ENCODE measurements at regions not wholly inside any gene's neighbourhood (a gene's known extent, or its start where the extent isn't known, plus 50 kb on each side); places are given as distances from the start of the nearest gene placed in this dataset.

DNA sequence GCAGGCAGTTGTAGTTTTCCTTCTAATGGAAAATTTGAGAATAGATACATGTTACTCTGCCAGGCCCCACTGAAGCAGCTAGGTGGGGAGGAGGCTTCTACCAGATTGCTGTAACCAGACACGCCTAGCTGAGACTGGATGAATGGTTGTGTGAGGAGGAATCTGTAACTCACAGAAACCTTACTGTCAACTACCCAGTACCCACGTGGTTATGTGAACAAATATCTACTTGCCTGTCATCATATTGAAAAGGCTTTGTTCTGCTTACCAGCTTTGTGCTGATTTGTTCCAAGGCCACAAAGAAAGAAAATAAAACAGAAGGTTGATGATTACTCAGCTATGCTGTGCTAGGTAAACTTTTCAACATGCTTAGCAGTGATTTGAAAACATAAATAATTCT is 167.2 kb downstream of the CAPZA3 start:
- DNase-seq (no peak), ATAC-seq (peak; percentile 18)
- intact Hi-C loops (cut with DNase I, micrococcal nuclease): no loop called here
- Histone ChIP-seq H3K9me3 (no peaks in the 10 kb centered on the region), H3K4me1 (ENCODE audit: low read depth) (no peaks in the 10 kb centered on the region), H3K36me3 (ENCODE audit: low read depth) (no peaks in the 10 kb centered on the region), H3K4me3 (no peak overlapping the region)
- no peak for TF ChIP-seq CTCF (IDR thresholded peaks at IDR 0.05)

GRCh38 chr12:18906395-18906794 is 168.5 kb downstream of the CAPZA3 start:
- no peaks in the 10 kb centered on the region for H3K4me1 ChIP-seq (ENCODE audit: low read depth)
- intact Hi-C loops (cut with DNase I, micrococcal nuclease): no loop called here
- H3K36me3 ChIP-seq (ENCODE audit: low read depth): no peaks in the 10 kb centered on the region
- no peak for DNase-seq
- H3K9me3 ChIP-seq: no peaks in the 10 kb centered on the region
- ATAC-seq: no peak
- H3K4me3 ChIP-seq: no peak overlapping the region
- TF ChIP-seq CTCF (IDR thresholded peaks at IDR 0.05): no peak

DNA sequence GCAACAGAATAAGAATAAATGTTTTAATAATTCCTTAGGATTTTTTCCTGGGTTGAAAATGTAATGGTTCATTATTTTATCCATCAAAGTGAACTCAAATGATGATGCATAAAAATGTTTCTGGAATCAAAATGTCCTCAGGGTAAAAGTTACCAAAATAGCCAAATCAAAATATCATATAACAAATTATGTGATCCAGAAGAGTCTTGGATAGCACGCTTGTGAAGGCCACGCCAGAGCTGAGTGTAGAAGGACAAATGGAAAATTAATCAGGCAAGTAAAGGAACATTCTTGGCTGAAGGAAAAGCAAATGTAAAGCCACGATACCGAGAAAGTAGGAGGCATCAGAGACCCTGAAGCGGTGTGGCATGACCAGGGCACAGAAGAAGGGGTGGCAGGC is 169.2 kb downstream of the CAPZA3 start:
- Histone ChIP-seq H3K4me3 (no peak overlapping the region), H3K4me1 (ENCODE audit: low read depth) (no peaks in the 10 kb centered on the region), H3K36me3 (ENCODE audit: low read depth) (no peaks in the 10 kb centered on the region), H3K9me3 (no peaks in the 10 kb centered on the region)
- ATAC-seq: no peak
- intact Hi-C loops (cut with DNase I, micrococcal nuclease): no loop called here
- no peak for DNase-seq
- no peak for TF ChIP-seq CTCF (IDR thresholded peaks at IDR 0.05)

DNA sequence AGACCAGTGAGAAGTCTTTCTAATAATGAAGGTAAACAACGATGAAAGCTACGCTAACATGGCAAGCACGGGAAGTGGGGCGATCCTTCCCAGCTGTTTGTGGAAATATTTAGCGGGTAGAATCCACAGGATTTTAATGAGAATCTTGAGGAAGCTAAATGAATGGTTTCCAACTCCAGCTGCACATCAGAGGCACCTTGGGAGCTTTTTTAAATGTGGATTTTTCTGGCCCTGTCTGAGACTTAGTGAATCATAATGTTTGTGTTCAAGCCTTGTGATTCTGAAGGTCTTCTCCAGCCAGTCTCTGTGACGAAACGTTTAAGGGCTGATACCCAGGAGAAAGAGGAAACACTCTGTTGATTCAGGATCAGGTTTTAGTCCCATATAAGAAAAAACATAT is 169.8 kb downstream of the CAPZA3 start:
- no peaks in the 10 kb centered on the region for H3K4me1 ChIP-seq (ENCODE audit: low read depth)
- TF ChIP-seq CTCF (IDR thresholded peaks at IDR 0.05): no peak
- DNase-seq: no peak
- H3K9me3 ChIP-seq: no peaks in the 10 kb centered on the region
- H3K36me3 ChIP-seq (ENCODE audit: low read depth): no peaks in the 10 kb centered on the region
- no peak for ATAC-seq
- intact Hi-C loops (cut with DNase I, micrococcal nuclease): no loop called here
- H3K4me3 ChIP-seq: no peak overlapping the region

DNA sequence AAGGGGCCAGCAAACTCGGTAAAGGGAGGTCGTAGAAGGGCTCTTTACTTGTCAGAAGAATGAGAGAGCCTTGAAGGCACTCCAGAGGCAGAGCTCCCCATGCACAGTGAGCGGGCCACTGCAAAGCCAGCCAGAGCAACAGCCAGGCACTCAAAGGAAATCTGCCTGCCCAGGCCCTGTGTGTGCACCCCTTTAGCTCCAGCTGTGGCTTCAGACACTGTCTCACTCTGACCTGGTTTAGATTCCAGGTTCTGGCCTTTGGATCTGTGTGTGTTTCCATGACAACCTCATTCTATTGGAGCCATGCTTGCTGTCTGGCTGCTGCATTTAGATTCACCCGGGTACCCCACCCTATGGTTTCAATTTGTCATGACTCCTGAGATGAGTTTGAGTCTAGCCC is 170.3 kb downstream of the CAPZA3 start:
- H3K4me1 ChIP-seq (ENCODE audit: low read depth): no peaks in the 10 kb centered on the region
- no peak for TF ChIP-seq CTCF (IDR thresholded peaks at IDR 0.05)
- intact Hi-C loops (cut with DNase I, micrococcal nuclease): no loop called here
- no peak overlapping the region for H3K4me3 ChIP-seq
- ATAC-seq: no peak
- no peaks in the 10 kb centered on the region for H3K36me3 ChIP-seq (ENCODE audit: low read depth)
- no peak for DNase-seq
- no peaks in the 10 kb centered on the region for H3K9me3 ChIP-seq

DNA sequence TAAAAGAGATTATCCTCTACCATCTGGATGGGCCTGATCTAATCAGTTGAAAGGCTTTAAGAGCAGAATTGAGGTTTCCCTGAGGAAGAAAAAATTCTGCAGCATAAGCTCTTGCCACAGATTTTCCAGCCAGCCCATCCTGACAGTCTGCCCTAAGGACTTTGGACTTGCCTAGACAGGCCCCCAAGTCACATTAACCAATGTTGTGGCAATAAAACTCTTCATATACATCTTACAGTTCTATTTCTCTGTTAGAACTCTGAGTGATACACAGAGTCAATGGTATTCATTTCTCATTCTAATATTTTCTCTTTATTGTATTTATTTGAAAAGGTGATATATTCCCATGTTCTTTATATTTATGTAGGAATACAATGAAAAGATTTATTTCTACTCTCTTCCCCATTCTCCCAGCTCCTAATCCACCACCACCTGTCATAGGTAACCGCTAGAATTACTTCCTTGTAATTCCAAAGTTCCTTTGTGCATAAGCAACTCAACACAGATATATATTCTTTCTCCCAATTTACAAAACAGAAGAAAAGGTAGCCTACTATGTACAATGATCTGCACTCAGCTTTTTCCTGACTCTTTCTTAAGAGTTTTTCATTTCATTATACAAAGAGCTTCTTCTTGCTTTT is 182.1 kb downstream of the CAPZA3 start:
- Histone ChIP-seq H3K9me3 (no peaks in the 10 kb centered on the region), H3K36me3 (ENCODE audit: low read depth) (no peaks in the 10 kb centered on the region), H3K4me1 (ENCODE audit: low read depth) (peaks cover 9% of the 10 kb centered on the region), H3K4me3 (no peak overlapping the region)
- DNase-seq: peak in 2 of 3 donors; percentile 45 to 63
- intact Hi-C loops (cut with DNase I, micrococcal nuclease): no loop called here
- ATAC-seq: peak; percentile 93
- TF ChIP-seq CTCF (IDR thresholded peaks at IDR 0.05): no peak
